ENCODE measurements at regions not wholly inside any gene's neighbourhood (a gene's known extent, or its start where the extent isn't known, plus 50 kb on each side); places are given as distances from the start of the nearest gene placed in this dataset.

GRCh38 chr4:117773064-117773936 lies 261.0 kb upstream of the NDST3 start:
- H4K8ac ChIP-seq (replicated peaks; ENCODE audit: insufficient read length, low read depth, low read length) = no peak overlapping the region
- no peaks in the 10 kb centered on the region for H4K20me1 ChIP-seq (ENCODE audit: control insufficient read depth, insufficient read depth, insufficient read length)
- no peaks in the 10 kb centered on the region for H3K23me2 ChIP-seq (ENCODE audit: insufficient read length, low read depth, low read length, poor library complexity, severe bottlenecking)
- no peak overlapping the region for H2AK5ac ChIP-seq (ENCODE audit: insufficient read length, low read length)
- Mint-ChIP-seq H3K4me1 (peaks cover 2 to 5% of the 10 kb centered on the region in 2 experiments; a peak in 2 of 4 replicates), H3K4me3 (no peak overlapping the region), H3K36me3 (ENCODE audit: insufficient read depth in 1 of 3, low read depth in 3 of 3) (peaks cover 0 to 1% (median 0%) of the 10 kb centered on the region in 3 experiments; a peak in 1 of 7 replicates), H3K27ac (no peak overlapping the region; a peak in 1 of 7 replicates), H3K9me3 (no peaks in the 10 kb centered on the region; a peak in 1 of 5 replicates), H3K27me3 (ENCODE audit: low read depth) (no peaks in the 10 kb centered on the region)
- DNase-seq = no peak
- H2AFZ ChIP-seq (ENCODE audit: low read length) = no peak overlapping the region
- H3K4me2 ChIP-seq (ENCODE audit: insufficient read depth, insufficient read length, low read length) = no peak overlapping the region
- no peak overlapping the region for H2BK5ac ChIP-seq (ENCODE audit: insufficient read length, low read length)
- H3K27me3 ChIP-seq (ENCODE audit: insufficient read depth, low read length) = no peaks in the 10 kb centered on the region
- H3K4me1 ChIP-seq (ENCODE audit: insufficient read depth, low read length) = no peaks in the 10 kb centered on the region; the same call in 1 of the 2 replicates
- H3K4ac ChIP-seq (ENCODE audit: low read depth, low read length) = no peak overlapping the region
- H3K23ac ChIP-seq (ENCODE audit: insufficient read length, low read depth, low read length) = no peak overlapping the region
- H3K9ac ChIP-seq (ENCODE audit: extremely low read depth, insufficient read length, low read length) = no peak overlapping the region
- H3K79me2 ChIP-seq (ENCODE audit: insufficient read depth, low read length) = no peaks in the 10 kb centered on the region
- no peak overlapping the region for H4K91ac ChIP-seq (ENCODE audit: insufficient read length, low read depth, low read length)
- H4K5ac ChIP-seq (ENCODE audit: insufficient read length, low read depth, low read length) = no peak overlapping the region
- H3K9me3 ChIP-seq (ENCODE audit: control insufficient read depth, low read depth, low read length) = no peaks in the 10 kb centered on the region
- WGBS (ENCODE audit: extremely low coverage, insufficient read length, low lambda C conversion rate) = no CpG with 5 or more reads among the region's 2 CpGs
- H3K14ac ChIP-seq (ENCODE audit: insufficient read depth, low read length) = no peak overlapping the region; the same call in 1 of the 2 replicates
- no peak for TF ChIP-seq CTCF (conservative IDR thresholded peaks at IDR 0.05)
- no peak overlapping the region for H3K27ac ChIP-seq (ENCODE audit: insufficient read length, low read depth, low read length)
- H3K79me1 ChIP-seq (ENCODE audit: insufficient read depth, low read depth, low read length, poor library complexity, severe bottlenecking) = no peaks in the 10 kb centered on the region
- H2BK12ac ChIP-seq (ENCODE audit: insufficient read length, low read depth, low read length) = no peak overlapping the region
- H3T11ph ChIP-seq (ENCODE audit: low read length) = no peak overlapping the region
- H2BK15ac ChIP-seq (ENCODE audit: low read depth, low read length) = no peak overlapping the region
- no peak overlapping the region for H2BK120ac ChIP-seq (ENCODE audit: low read depth, low read length, poor library complexity, severe bottlenecking)
- H3K56ac ChIP-seq (ENCODE audit: insufficient read length, low read depth, low read length) = no peak overlapping the region
- H2BK20ac ChIP-seq (ENCODE audit: low read depth, low read length, poor library complexity, severe bottlenecking) = no peak overlapping the region
- H3K18ac ChIP-seq (ENCODE audit: insufficient read length, low read depth, low read length) = no peak overlapping the region

All from H9 (cell line).